ENCODE measurements at regions not wholly inside any gene's neighbourhood (a gene's known extent, or its start where the extent isn't known, plus 50 kb on each side); places are given as distances from the start of the nearest gene placed in this dataset.

DNA sequence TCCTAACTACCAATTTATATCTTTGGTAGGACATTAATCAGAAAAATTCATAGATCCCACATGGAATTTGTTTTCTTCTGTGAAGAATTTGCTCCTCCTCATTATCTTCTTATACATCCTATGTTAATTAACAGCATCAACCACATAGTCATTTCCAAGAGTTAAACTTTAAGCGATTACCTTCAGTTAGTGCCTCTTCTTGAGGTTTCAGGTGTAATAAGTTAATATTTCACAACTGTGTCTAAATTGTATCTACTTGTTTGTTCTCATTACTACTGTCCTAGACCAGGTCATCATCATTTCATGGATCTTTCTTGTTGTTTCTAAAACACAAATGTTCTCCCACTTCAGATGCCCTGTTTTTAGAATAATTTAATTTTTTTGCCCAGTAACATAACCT lies 457.9 kb downstream of the FAT4 start:
- TF ChIP-seq, protein P1, sequence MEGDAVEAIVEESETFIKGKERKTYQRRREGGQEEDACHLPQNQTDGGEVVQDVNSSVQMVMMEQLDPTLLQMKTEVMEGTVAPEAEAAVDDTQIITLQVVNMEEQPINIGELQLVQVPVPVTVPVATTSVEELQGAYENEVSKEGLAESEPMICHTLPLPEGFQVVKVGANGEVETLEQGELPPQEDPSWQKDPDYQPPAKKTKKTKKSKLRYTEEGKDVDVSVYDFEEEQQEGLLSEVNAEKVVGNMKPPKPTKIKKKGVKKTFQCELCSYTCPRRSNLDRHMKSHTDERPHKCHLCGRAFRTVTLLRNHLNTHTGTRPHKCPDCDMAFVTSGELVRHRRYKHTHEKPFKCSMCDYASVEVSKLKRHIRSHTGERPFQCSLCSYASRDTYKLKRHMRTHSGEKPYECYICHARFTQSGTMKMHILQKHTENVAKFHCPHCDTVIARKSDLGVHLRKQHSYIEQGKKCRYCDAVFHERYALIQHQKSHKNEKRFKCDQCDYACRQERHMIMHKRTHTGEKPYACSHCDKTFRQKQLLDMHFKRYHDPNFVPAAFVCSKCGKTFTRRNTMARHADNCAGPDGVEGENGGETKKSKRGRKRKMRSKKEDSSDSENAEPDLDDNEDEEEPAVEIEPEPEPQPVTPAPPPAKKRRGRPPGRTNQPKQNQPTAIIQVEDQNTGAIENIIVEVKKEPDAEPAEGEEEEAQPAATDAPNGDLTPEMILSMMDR (IDR thresholded peaks at IDR 0.05 in 4 of 5, conservative IDR thresholded peaks at IDR 0.05 in 1 of 5): no peak
- no peak for TF ChIP-seq POLR2A (IDR thresholded peaks at IDR 0.05)
